Fibroblast of lung (primary cell): ENCODE measurements at regions not wholly inside any gene's neighbourhood (a gene's known extent, or its start where the extent isn't known, plus 50 kb on each side); places are given as distances from the start of the nearest gene placed in this dataset.

Experiments
- CTCF ChIP-seq, 2 donors: IDR thresholded peaks in 1 of 2; conservative IDR thresholded peaks in 1 of 2; 1 replicate in 1 of 2; 2 replicates in 1 of 2; pipeline ENCODE4 v1.5.1; 2011 to 2012; ENCODE audit warnings: low read length in 2 of 2, control low read depth in 1 of 2, inconsistent platforms in 1 of 2, low read depth in 1 of 2, mild to moderate bottlenecking in 1 of 2
- EZH2 ChIP-seq: IDR thresholded peaks from 2 replicates; pipeline ENCODE4 v1.5.1; 2012; ENCODE audit warnings: low read length, control low read depth, mild to moderate bottlenecking; ENCODE audit errors: missing control alignments

DNA sequence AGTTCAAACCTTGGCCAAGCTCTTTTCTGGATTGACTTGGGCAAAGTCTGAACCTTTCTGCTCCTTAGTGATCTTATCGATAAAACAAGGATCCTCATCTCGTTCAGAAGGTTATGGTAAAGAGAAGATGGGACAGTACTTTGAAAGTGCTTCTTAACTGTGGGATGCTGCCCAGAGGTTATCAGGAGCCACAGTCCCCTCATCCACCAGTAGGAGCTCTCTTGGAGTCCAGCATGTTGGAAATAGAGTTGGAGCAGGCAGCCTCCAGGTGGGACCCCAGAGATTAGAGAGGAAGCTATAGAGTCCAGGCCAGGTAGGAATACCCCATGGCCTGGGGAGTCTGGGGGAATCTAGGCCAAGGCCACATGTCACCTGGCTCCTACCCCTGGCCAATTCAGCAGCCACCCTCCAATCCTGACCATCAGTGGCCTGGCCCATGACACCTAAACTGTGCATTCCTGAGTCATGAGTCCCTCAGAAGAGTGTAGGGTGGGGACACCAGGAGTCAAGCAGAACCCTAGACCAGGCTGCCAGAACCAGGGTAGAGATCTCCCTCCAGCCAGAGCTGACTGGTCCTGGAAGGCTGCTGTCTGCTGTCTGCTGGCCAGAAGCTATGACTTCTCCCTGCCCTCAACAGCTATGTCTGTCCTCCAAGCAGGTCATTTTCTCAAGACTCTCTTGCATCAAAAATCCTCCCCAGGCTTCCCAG lies 144.3 kb downstream of the AIPL1 start:
- no peak for TF ChIP-seq CTCF (conservative IDR thresholded peaks at IDR 0.05 in 1 of 2, IDR thresholded peaks at IDR 0.05 in 1 of 2; ENCODE audit: low read depth in 1 of 2, low read length in 2 of 2)
- no peak for TF ChIP-seq EZH2
